Lower lobe of right lung (tissue), 2 donors: ENCODE measurements at regions not wholly inside any gene's neighbourhood (a gene's known extent, or its start where the extent isn't known, plus 50 kb on each side); places are given as distances from the start of the nearest gene placed in this dataset.

ENCODE experiments used
- ATAC-seq, 2 donors: fragments of 200-7000 bp; cut with Tn5 transposase; one replicate each; pipeline ENCODE4 v1.9.1; 2020 to 2022; ENCODE audit warnings: mild to moderate bottlenecking in 2 of 2, moderate library complexity in 2 of 2
- DNase-seq: peaks from one replicate; pipeline ENCODE4 v3.0.0-alpha.2; 2020
- H3K27ac ChIP-seq: fragments of 200-600 bp; one replicate; pipeline ENCODE4 v1.8.0; 2022
- H3K27me3 ChIP-seq: fragments of 200-600 bp; one replicate; pipeline ENCODE4 v1.8.0; 2022; ENCODE audit warnings: low read depth
- H3K36me3 ChIP-seq: fragments of 200-600 bp; one replicate; pipeline ENCODE4 v1.8.0; 2022; ENCODE audit warnings: mild to moderate bottlenecking
- H3K4me1 ChIP-seq: fragments of 200-600 bp; one replicate; pipeline ENCODE4 v1.8.0; 2022
- H3K4me3 ChIP-seq: fragments of 200-600 bp; one replicate; pipeline ENCODE4 v1.8.0; 2022; ENCODE audit warnings: mild to moderate bottlenecking
- H3K9me3 ChIP-seq: fragments of 200-600 bp; one replicate; pipeline ENCODE4 v1.8.0; 2022
- CTCF ChIP-seq: fragments of 200-600 bp; IDR thresholded peaks from one replicate; pipeline ENCODE4 v1.8.0; 2022; ENCODE audit warnings: antibody characterized with exemption, mild to moderate bottlenecking
- intact Hi-C: fragments of 100-400 bp; cut with DNase I; formaldehyde crosslinking; loops from one replicate; pipeline ENCODE4 v1.11.0; 2022
- donor health status: DM: no; HTN: yes; CAD: no; lungs with severe emphysema.

GRCh38 chr5:135697251-135697958, 118.6 kb upstream of the CXCL14 start:
- Histone ChIP-seq H3K4me3 (no peak overlapping the region), H3K27ac (no peak overlapping the region), H3K9me3 (no peaks in the 10 kb centered on the region), H3K27me3 (no peaks in the 10 kb centered on the region), H3K36me3 (no peaks in the 10 kb centered on the region), H3K4me1 (no peaks in the 10 kb centered on the region)
- intact Hi-C loops = no loop called here
- no peak for DNase-seq
- no peak for ATAC-seq
- TF ChIP-seq CTCF = no peak

GRCh38 chr5:135696317-135696716, 117.5 kb upstream of the CXCL14 start:
- H3K4me3 ChIP-seq = no peak overlapping the region
- no peaks in the 10 kb centered on the region for H3K9me3 ChIP-seq
- intact Hi-C loops = no loop called here
- H3K4me1 ChIP-seq = no peaks in the 10 kb centered on the region
- no peak for DNase-seq
- H3K36me3 ChIP-seq = no peaks in the 10 kb centered on the region
- TF ChIP-seq CTCF = no peak
- H3K27ac ChIP-seq = no peak overlapping the region
- H3K27me3 ChIP-seq = no peaks in the 10 kb centered on the region
- no peak for ATAC-seq

GRCh38 chr5:135695656-135696313, 117.0 kb upstream of the CXCL14 start:
- H3K9me3 ChIP-seq = no peaks in the 10 kb centered on the region
- no peak overlapping the region for H3K4me3 ChIP-seq
- TF ChIP-seq CTCF = no peak
- intact Hi-C loops = no loop called here
- no peaks in the 10 kb centered on the region for H3K36me3 ChIP-seq
- no peaks in the 10 kb centered on the region for H3K4me1 ChIP-seq
- no peak for DNase-seq
- no peak overlapping the region for H3K27ac ChIP-seq
- H3K27me3 ChIP-seq = no peaks in the 10 kb centered on the region
- no peak for ATAC-seq

- no peaks in the 10 kb centered on the region for H3K4me1 ChIP-seq
- H3K4me3 ChIP-seq = no peak overlapping the region
- no peak overlapping the region for H3K27ac ChIP-seq
- no peak for TF ChIP-seq CTCF
- no peak for DNase-seq
- intact Hi-C loops = no loop called here
- H3K36me3 ChIP-seq = no peaks in the 10 kb centered on the region
- H3K27me3 ChIP-seq = no peaks in the 10 kb centered on the region
- ATAC-seq = no peak
- H3K9me3 ChIP-seq = no peaks in the 10 kb centered on the region
Observed at GRCh38 chr5:135694906-135695305, 116.1 kb upstream of the CXCL14 start.

- H3K9me3 ChIP-seq = no peaks in the 10 kb centered on the region
- no peak overlapping the region for H3K27ac ChIP-seq
- no peaks in the 10 kb centered on the region for H3K27me3 ChIP-seq
- DNase-seq = no peak
- H3K4me3 ChIP-seq = no peak overlapping the region
- H3K4me1 ChIP-seq = no peaks in the 10 kb centered on the region
- no peak for ATAC-seq
- H3K36me3 ChIP-seq = no peaks in the 10 kb centered on the region
- no peak for TF ChIP-seq CTCF
- intact Hi-C loops = no loop called here
Observed at GRCh38 chr5:135694012-135694411, 115.2 kb upstream of the CXCL14 start.
